GM18517 (cell line): ENCODE measurements at regions not wholly inside any gene's neighbourhood (a gene's known extent, or its start where the extent isn't known, plus 50 kb on each side); places are given as distances from the start of the nearest gene placed in this dataset.

Source experiments
- ATAC-seq: cut with Tn5 transposase; IDR thresholded peaks from one replicate; pipeline ENCODE4 v1.9.1; 2021; ENCODE audit warnings: mild to moderate bottlenecking, moderate library complexity; ENCODE audit not compliant: unreplicated experiment

GRCh38 chr9:32322622-32323021, 61.8 kb upstream of the ACO1 start:
- no peak for ATAC-seq

GRCh38 chr9:32326146-32326545, 58.3 kb upstream of the ACO1 start:
- ATAC-seq = no peak

- no peak for ATAC-seq
These were observed 53.2 kb upstream of the ACO1 start for GRCh38 chr9:32331240-32331639.

- no peak for ATAC-seq
These were observed 50.3 kb upstream of the ACO1 start for GRCh38 chr9:32334112-32334511.
